ENCODE measurements at regions not wholly inside any gene's neighbourhood (a gene's known extent, or its start where the extent isn't known, plus 50 kb on each side); places are given as distances from the start of the nearest gene placed in this dataset.

DNA sequence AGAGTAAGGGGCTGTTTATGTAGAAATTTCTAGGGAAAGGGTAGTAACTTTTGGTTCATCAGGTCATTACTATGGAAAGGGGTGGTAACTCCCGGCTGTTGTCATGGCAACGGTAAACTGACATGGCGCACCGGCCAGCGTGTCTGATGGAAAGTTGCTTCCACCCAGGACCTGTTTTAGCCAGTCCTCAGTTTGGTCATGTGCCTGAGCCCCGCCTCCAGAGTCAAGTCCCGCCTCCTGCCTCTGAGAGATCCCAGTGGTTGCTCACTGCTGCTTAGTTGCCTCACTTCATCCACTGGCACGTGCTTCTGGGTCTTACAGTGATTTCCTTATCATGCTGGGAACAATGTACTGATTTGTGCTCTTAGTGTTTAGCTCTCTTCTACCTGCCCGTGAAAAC lies 455.2 kb upstream of the ZNF507 start:
- no peak for TF ChIP-seq BACH2 (CRISPR knock-in tag; IDR thresholded peaks at IDR 0.05; ENCODE audit: borderline replicate concordance)
- no peak for TF ChIP-seq ZNF565 (CRISPR knock-in tag; conservative IDR thresholded peaks at IDR 0.05; ENCODE audit: low read depth)
- no peak for TF ChIP-seq ESRRG (CRISPR knock-in tag; IDR thresholded peaks at IDR 0.05)
- TF ChIP-seq, protein P1, sequence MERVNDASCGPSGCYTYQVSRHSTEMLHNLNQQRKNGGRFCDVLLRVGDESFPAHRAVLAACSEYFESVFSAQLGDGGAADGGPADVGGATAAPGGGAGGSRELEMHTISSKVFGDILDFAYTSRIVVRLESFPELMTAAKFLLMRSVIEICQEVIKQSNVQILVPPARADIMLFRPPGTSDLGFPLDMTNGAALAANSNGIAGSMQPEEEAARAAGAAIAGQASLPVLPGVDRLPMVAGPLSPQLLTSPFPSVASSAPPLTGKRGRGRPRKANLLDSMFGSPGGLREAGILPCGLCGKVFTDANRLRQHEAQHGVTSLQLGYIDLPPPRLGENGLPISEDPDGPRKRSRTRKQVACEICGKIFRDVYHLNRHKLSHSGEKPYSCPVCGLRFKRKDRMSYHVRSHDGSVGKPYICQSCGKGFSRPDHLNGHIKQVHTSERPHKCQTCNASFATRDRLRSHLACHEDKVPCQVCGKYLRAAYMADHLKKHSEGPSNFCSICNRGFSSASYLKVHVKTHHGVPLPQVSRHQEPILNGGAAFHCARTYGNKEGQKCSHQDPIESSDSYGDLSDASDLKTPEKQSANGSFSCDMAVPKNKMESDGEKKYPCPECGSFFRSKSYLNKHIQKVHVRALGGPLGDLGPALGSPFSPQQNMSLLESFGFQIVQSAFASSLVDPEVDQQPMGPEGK (CRISPR knock-in tag; IDR thresholded peaks at IDR 0.05; ENCODE audit: borderline replicate concordance) = no peak
